WTC11 (cell line): ENCODE measurements at regions not wholly inside any gene's neighbourhood (a gene's known extent, or its start where the extent isn't known, plus 50 kb on each side); places are given as distances from the start of the nearest gene placed in this dataset.

Experiments used
- ATAC-seq: fragments of 200-7000 bp; cut with Tn5 transposase; 2 replicates; pipeline ENCODE4 v1.10.0; 2021; ENCODE audit warnings: mild to moderate bottlenecking, moderate library complexity
- CTCF ChIA-PET: fragments of 300-600 bp; sonication (Branson Sonifier 250); formaldehyde crosslinking; loops from one replicate; lab custom pipeline; 2021; ENCODE audit warnings: antibody characterized with exemption; lab: Charles Lee
- POLR2A ChIA-PET: fragments of 350-600 bp; sonication (Branson Sonifier 250); formaldehyde crosslinking; loops from one replicate; lab custom pipeline; 2021; ENCODE audit warnings: antibody characterized with exemption; lab: Charles Lee
- DNase-seq: peaks from one replicate; pipeline ENCODE4 v3.0.0; 2021; ENCODE audit warnings: low spot score
- H3K27ac Mint-ChIP-seq: 2 replicates; pipeline ENCODE4 v1.8.0; 2021; ENCODE audit warnings: mixed read lengths
- H3K27me3 Mint-ChIP-seq: 2 replicates; pipeline ENCODE4 v1.8.0; 2021; ENCODE audit warnings: low read depth, mild to moderate bottlenecking, moderate library complexity, mixed read lengths
- H3K36me3 Mint-ChIP-seq: 2 replicates; pipeline ENCODE4 v1.8.0; 2021; ENCODE audit warnings: mixed read lengths
- H3K4me1 Mint-ChIP-seq: 2 replicates; pipeline ENCODE4 v1.8.0; 2022; ENCODE audit warnings: mixed read lengths
- H3K4me3 Mint-ChIP-seq: 2 replicates; pipeline ENCODE4 v1.8.0; 2021; ENCODE audit warnings: mild to moderate bottlenecking, moderate library complexity, mixed read lengths
- H3K9me3 Mint-ChIP-seq: 2 replicates; pipeline ENCODE4 v1.8.0; 2021; ENCODE audit warnings: mixed read lengths
- FOXJ3 ChIP-seq: sonication (generic); formaldehyde crosslinking; IDR thresholded peaks from 2 replicates; pipeline ENCODE4 v1.9.0; 2021; ENCODE audit warnings: missing genetic modification reagents, mild to moderate bottlenecking, borderline replicate concordance
- FOXK1 ChIP-seq: sonication (generic); formaldehyde crosslinking; IDR thresholded peaks from 2 replicates; pipeline ENCODE4 v1.8.0; 2022; ENCODE audit warnings: mild to moderate bottlenecking, moderate library complexity, missing genetic modification reagents
- FOXP1 ChIP-seq: sonication (generic); formaldehyde crosslinking; IDR thresholded peaks from 2 replicates; pipeline ENCODE4 v1.8.0; 2022; ENCODE audit warnings: missing genetic modification reagents, mild to moderate bottlenecking, moderate library complexity, borderline replicate concordance
- GTF2I ChIP-seq: fragments of 250-450 bp; sonication (Bioruptor Pico); conservative IDR thresholded peaks from 2 replicates; pipeline ENCODE4 v1.4.0; 2021; ENCODE audit warnings: mild to moderate bottlenecking
- HMGA2 ChIP-seq: fragments of 250-450 bp; sonication (Bioruptor Pico); IDR thresholded peaks from 2 replicates; pipeline ENCODE4 v1.4.0; 2021; ENCODE audit warnings: mild to moderate bottlenecking, moderate library complexity
- HMGXB4 ChIP-seq: sonication (generic); formaldehyde crosslinking; IDR thresholded peaks from 2 replicates; pipeline ENCODE4 v1.8.1; 2023; ENCODE audit warnings: mild to moderate bottlenecking, moderate library complexity, missing genetic modification reagents
- JAZF1 ChIP-seq: fragments of 250-450 bp; sonication (Bioruptor Pico); IDR thresholded peaks from 2 replicates; pipeline ENCODE4 v1.9.0; 2021; ENCODE audit warnings: moderate library complexity, mild to moderate bottlenecking, inconsistent platforms
- MLX ChIP-seq: sonication (generic); formaldehyde crosslinking; IDR thresholded peaks from 2 replicates; pipeline ENCODE4 v1.8.1; 2023; ENCODE audit warnings: mild to moderate bottlenecking, missing genetic modification reagents, moderate library complexity
- NFATC4 ChIP-seq: fragments of 250-450 bp; sonication (Bioruptor Pico); IDR thresholded peaks from 2 replicates; pipeline ENCODE4 v1.9.0; 2021; ENCODE audit warnings: mild to moderate bottlenecking
- NR1H2 ChIP-seq: sonication (generic); formaldehyde crosslinking; IDR thresholded peaks from 2 replicates; pipeline ENCODE4 v1.9.0; 2021; ENCODE audit warnings: mild to moderate bottlenecking, moderate library complexity, missing genetic modification reagents
- OVOL2 ChIP-seq: fragments of 250-450 bp; sonication (Bioruptor Pico); IDR thresholded peaks from 2 replicates; pipeline ENCODE4 v1.9.0; 2021; ENCODE audit warnings: mild to moderate bottlenecking, borderline replicate concordance
- RELA ChIP-seq: sonication (generic); formaldehyde crosslinking; IDR thresholded peaks from 2 replicates; pipeline ENCODE4 v1.8.1; 2022; ENCODE audit warnings: missing genetic modification reagents, mild to moderate bottlenecking, borderline replicate concordance
- RORB ChIP-seq: fragments of 250-450 bp; sonication (Bioruptor Pico); IDR thresholded peaks from 2 replicates; pipeline ENCODE4 v1.9.0; 2021; ENCODE audit warnings: mild to moderate bottlenecking
- TCF7 ChIP-seq: sonication (generic); formaldehyde crosslinking; IDR thresholded peaks from 2 replicates; pipeline ENCODE4 v1.8.0; 2022; ENCODE audit warnings: mild to moderate bottlenecking, low read depth, missing genetic modification reagents, moderate library complexity
- TP53 ChIP-seq: sonication (generic); formaldehyde crosslinking; IDR thresholded peaks from 2 replicates; pipeline ENCODE4 v1.8.1; 2023; ENCODE audit warnings: mild to moderate bottlenecking, missing genetic modification reagents
- ZNF138 ChIP-seq: sonication (generic); formaldehyde crosslinking; conservative IDR thresholded peaks from 2 replicates; pipeline ENCODE4 v1.8.1; 2022; ENCODE audit warnings: mild to moderate bottlenecking, moderate library complexity, missing genetic modification reagents
- ZNF232 ChIP-seq: sonication (generic); formaldehyde crosslinking; IDR thresholded peaks from 2 replicates; pipeline ENCODE4 v1.8.0; 2022; ENCODE audit warnings: mild to moderate bottlenecking, missing genetic modification reagents
- ZNF263 ChIP-seq: sonication (generic); formaldehyde crosslinking; IDR thresholded peaks from 2 replicates; pipeline ENCODE4 v1.8.1; 2022; ENCODE audit warnings: low read depth, mild to moderate bottlenecking, moderate library complexity, missing genetic modification reagents
- ZNF317 ChIP-seq: sonication (generic); formaldehyde crosslinking; IDR thresholded peaks from 2 replicates; pipeline ENCODE4 v1.8.1; 2023; ENCODE audit warnings: low read depth, mild to moderate bottlenecking, moderate library complexity, missing genetic modification reagents, borderline replicate concordance
- ZNF423 ChIP-seq: fragments of 250-450 bp; sonication (Bioruptor Pico); IDR thresholded peaks from 2 replicates; pipeline ENCODE4 v2.1.2; 2022; ENCODE audit warnings: mild to moderate bottlenecking, moderate library complexity
- ZNF512 ChIP-seq: sonication (generic); formaldehyde crosslinking; IDR thresholded peaks from 2 replicates; pipeline ENCODE4 v1.8.1; 2022; ENCODE audit warnings: missing genetic modification reagents, borderline replicate concordance
- ZNF671 ChIP-seq: fragments of 250-450 bp; sonication (Bioruptor Pico); IDR thresholded peaks from 2 replicates; pipeline ENCODE4 v1.8.0; 2021; ENCODE audit warnings: mild to moderate bottlenecking
- TF ChIP-seq, protein P1 (sequence below): sonication (generic); formaldehyde crosslinking; IDR thresholded peaks from 2 replicates; pipeline ENCODE4 v1.8.1; 2023; ENCODE audit warnings: mild to moderate bottlenecking, missing genetic modification reagents
- TF ChIP-seq, protein P2 (sequence below): fragments of 250-450 bp; sonication (Bioruptor Pico); IDR thresholded peaks from 2 replicates; pipeline ENCODE4 v1.9.0; 2021; ENCODE audit warnings: mild to moderate bottlenecking, borderline replicate concordance

GRCh38 chrX:10897768-10898167, 213.4 kb upstream of the HCCS start:
- no peak for ATAC-seq

DNA sequence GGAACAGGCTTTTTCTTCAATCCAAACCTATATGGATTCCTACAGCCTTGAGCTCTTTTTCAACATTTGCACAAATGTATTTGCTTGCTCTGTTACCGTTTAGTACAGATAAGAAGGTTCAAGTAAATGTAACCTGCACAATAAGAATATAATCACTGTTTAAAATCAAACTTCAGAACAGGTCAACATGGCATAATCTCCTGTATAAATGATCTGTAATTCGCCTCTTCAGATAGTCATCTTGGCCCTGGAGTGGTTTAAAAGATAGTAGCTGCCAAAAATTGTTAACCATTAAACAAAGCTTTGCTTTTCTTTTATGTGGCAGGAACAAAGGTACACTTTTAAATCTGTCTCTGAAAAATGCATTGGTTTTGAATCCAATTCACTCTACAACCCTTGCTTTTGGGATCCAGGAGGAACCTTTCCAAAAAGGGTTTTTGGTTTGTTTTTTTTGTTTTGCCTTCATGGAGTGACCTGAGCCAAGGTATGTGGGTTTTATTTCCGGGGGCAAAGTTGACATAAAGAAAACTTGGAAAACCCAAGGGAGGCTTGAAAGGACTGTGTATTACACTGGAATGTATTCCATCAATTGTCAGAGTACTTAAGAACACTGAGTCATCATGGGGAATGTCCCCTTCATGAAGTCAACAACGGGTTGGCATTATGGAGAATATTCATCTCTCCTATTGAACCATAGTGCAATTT, 210.4 kb upstream of the HCCS start:
- Mint-ChIP-seq H3K27ac (no peak overlapping the region), H3K4me1 (no peaks in the 10 kb centered on the region; the same call in 1 of the 2 replicates), H3K4me3 (no peak overlapping the region), H3K9me3 (no peaks in the 10 kb centered on the region), H3K27me3 (no peaks in the 10 kb centered on the region), H3K36me3 (no peaks in the 10 kb centered on the region)
- no peak for TF ChIP-seq HMGA2 (CRISPR knock-in tag)
- no peak for TF ChIP-seq FOXK1 (CRISPR knock-in tag)
- no peak for TF ChIP-seq TCF7
- TF ChIP-seq RELA: no peak
- no peak for TF ChIP-seq ZNF317 (CRISPR knock-in tag)
- TF ChIP-seq ZNF671 (CRISPR knock-in tag): no peak
- TF ChIP-seq NFATC4 (CRISPR knock-in tag): no peak
- no peak for TF ChIP-seq TP53 (CRISPR knock-in tag)
- TF ChIP-seq ZNF232: no peak
- ChIA-PET CTCF (no interaction called here), POLR2A (no interaction called here)
- no peak for DNase-seq
- ATAC-seq: no peak

More at GRCh38 chrX:10897768-10898167, 213.4 kb upstream of the HCCS start:
- CTCF ChIA-PET: no interaction called here
- H3K27ac Mint-ChIP-seq: no peak overlapping the region
- H3K27me3 Mint-ChIP-seq: no peaks in the 10 kb centered on the region
- H3K4me1 Mint-ChIP-seq: no peaks in the 10 kb centered on the region; the same call in 1 of the 2 replicates
- TF ChIP-seq NFATC4 (CRISPR knock-in tag) (no peak), ZNF512 (CRISPR knock-in tag) (no peak), ZNF671 (CRISPR knock-in tag) (no peak), ZNF423 (CRISPR knock-in tag) (no peak), ZNF138 (CRISPR knock-in tag) (no peak), FOXJ3 (no peak), FOXP1 (CRISPR knock-in tag) (no peak), NR1H2 (CRISPR knock-in tag) (no peak), MLX (CRISPR knock-in tag) (no peak), OVOL2 (CRISPR knock-in tag) (no peak)
- TF ChIP-seq, protein P1, sequence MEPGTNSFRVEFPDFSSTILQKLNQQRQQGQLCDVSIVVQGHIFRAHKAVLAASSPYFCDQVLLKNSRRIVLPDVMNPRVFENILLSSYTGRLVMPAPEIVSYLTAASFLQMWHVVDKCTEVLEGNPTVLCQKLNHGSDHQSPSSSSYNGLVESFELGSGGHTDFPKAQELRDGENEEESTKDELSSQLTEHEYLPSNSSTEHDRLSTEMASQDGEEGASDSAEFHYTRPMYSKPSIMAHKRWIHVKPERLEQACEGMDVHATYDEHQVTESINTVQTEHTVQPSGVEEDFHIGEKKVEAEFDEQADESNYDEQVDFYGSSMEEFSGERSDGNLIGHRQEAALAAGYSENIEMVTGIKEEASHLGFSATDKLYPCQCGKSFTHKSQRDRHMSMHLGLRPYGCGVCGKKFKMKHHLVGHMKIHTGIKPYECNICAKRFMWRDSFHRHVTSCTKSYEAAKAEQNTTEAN (CRISPR knock-in tag): no peak
- TF ChIP-seq, all 79 proteins: peak for 0
- Mint-ChIP-seq H3K9me3 (no peaks in the 10 kb centered on the region), H3K4me3 (no peak overlapping the region), H3K36me3 (no peaks in the 10 kb centered on the region)
- peak; percentile 37 for DNase-seq
- POLR2A ChIA-PET: no interaction called here

GRCh38 chrX:10901290-10901633, 209.9 kb upstream of the HCCS start:
- DNase-seq (no peak), ATAC-seq (no peak)
- H3K27me3 Mint-ChIP-seq: no peaks in the 10 kb centered on the region
- H3K9me3 Mint-ChIP-seq: no peaks in the 10 kb centered on the region
- no peaks in the 10 kb centered on the region for H3K36me3 Mint-ChIP-seq
- no peaks in the 10 kb centered on the region; the same call in 1 of the 2 replicates for H3K4me1 Mint-ChIP-seq
- TF ChIP-seq RORB (CRISPR knock-in tag) (no peak), GTF2I (CRISPR knock-in tag) (no peak), HMGXB4 (CRISPR knock-in tag) (no peak), OVOL2 (CRISPR knock-in tag) (no peak), JAZF1 (CRISPR knock-in tag) (no peak), ZNF263 (CRISPR knock-in tag) (no peak)
- TF ChIP-seq, protein P2, sequence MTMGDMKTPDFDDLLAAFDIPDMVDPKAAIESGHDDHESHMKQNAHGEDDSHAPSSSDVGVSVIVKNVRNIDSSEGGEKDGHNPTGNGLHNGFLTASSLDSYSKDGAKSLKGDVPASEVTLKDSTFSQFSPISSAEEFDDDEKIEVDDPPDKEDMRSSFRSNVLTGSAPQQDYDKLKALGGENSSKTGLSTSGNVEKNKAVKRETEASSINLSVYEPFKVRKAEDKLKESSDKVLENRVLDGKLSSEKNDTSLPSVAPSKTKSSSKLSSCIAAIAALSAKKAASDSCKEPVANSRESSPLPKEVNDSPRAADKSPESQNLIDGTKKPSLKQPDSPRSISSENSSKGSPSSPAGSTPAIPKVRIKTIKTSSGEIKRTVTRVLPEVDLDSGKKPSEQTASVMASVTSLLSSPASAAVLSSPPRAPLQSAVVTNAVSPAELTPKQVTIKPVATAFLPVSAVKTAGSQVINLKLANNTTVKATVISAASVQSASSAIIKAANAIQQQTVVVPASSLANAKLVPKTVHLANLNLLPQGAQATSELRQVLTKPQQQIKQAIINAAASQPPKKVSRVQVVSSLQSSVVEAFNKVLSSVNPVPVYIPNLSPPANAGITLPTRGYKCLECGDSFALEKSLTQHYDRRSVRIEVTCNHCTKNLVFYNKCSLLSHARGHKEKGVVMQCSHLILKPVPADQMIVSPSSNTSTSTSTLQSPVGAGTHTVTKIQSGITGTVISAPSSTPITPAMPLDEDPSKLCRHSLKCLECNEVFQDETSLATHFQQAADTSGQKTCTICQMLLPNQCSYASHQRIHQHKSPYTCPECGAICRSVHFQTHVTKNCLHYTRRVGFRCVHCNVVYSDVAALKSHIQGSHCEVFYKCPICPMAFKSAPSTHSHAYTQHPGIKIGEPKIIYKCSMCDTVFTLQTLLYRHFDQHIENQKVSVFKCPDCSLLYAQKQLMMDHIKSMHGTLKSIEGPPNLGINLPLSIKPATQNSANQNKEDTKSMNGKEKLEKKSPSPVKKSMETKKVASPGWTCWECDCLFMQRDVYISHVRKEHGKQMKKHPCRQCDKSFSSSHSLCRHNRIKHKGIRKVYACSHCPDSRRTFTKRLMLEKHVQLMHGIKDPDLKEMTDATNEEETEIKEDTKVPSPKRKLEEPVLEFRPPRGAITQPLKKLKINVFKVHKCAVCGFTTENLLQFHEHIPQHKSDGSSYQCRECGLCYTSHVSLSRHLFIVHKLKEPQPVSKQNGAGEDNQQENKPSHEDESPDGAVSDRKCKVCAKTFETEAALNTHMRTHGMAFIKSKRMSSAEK (CRISPR knock-in tag): no peak
- H3K27ac Mint-ChIP-seq: no peak overlapping the region
- ChIA-PET POLR2A (no interaction called here), CTCF (no interaction called here)
- no peak overlapping the region for H3K4me3 Mint-ChIP-seq
